HEK293 (cell line): ENCODE measurements at regions not wholly inside any gene's neighbourhood (a gene's known extent, or its start where the extent isn't known, plus 50 kb on each side); places are given as distances from the start of the nearest gene placed in this dataset.

ENCODE experiments used
- CTCF ChIP-seq: fragments of 450-650 bp; formaldehyde crosslinking; IDR thresholded peaks from 2 replicates; pipeline ENCODE4 v1.5.1; 2016; ENCODE audit warnings: missing biosample characterization, missing genetic modification characterization
- KLF1 ChIP-seq: fragments of 450-650 bp; formaldehyde crosslinking; IDR thresholded peaks from 2 replicates; pipeline ENCODE4 v1.5.1; 2016; ENCODE audit warnings: missing biosample characterization, missing genetic modification characterization
- SALL2 ChIP-seq: fragments of 450-650 bp; formaldehyde crosslinking; IDR thresholded peaks from 2 replicates; pipeline ENCODE4 v1.5.0; 2017; ENCODE audit warnings: missing biosample characterization, mild to moderate bottlenecking, missing genetic modification characterization, borderline replicate concordance
- ZNF274 ChIP-seq, 2 experiments: fragments of 200-500 bp in 1 of 2; fragments of 450-650 bp in 1 of 2; sonication (Bioruptor generic) in 1 of 2; formaldehyde crosslinking in 1 of 2; IDR thresholded peaks; 2 replicates each; pipeline versions ENCODE4 v1.5.1 to v1.6.1; 2014 to 2016; ENCODE audit warnings: borderline replicate concordance in 1 of 2, inconsistent platforms in 1 of 2, low read length in 1 of 2, missing biosample characterization in 1 of 2, missing genetic modification characterization in 1 of 2
- ZNF544 ChIP-seq: fragments of 450-650 bp; formaldehyde crosslinking; IDR thresholded peaks from 2 replicates; pipeline ENCODE4 v1.5.0; 2017; ENCODE audit warnings: missing biosample characterization, missing genetic modification characterization
- ZNF785 ChIP-seq: fragments of 450-650 bp; formaldehyde crosslinking; IDR thresholded peaks from 2 replicates; pipeline ENCODE4 v1.5.1; 2016; ENCODE audit warnings: missing biosample characterization, missing genetic modification characterization
- TF ChIP-seq, protein P1 (sequence below): fragments of 450-650 bp; IDR thresholded peaks from 2 replicates; pipeline ENCODE4 v1.5.1; 2018; ENCODE audit warnings: missing biosample characterization, mild to moderate bottlenecking, missing genetic modification characterization

- TF ChIP-seq ZNF785 (tag by site-specific recombination) (no peak), ZNF274 (IDR thresholded peaks at IDR 0.05; ENCODE audit: low read length) (no peak), ZNF274 (tag by site-specific recombination; IDR thresholded peaks at IDR 0.05; ENCODE audit: borderline replicate concordance) (no peak), ZNF544 (tag by site-specific recombination) (no peak), SALL2 (tag by site-specific recombination) (no peak), CTCF (tag by site-specific recombination) (no peak), KLF1 (tag by site-specific recombination) (no peak)
- TF ChIP-seq, protein P1, sequence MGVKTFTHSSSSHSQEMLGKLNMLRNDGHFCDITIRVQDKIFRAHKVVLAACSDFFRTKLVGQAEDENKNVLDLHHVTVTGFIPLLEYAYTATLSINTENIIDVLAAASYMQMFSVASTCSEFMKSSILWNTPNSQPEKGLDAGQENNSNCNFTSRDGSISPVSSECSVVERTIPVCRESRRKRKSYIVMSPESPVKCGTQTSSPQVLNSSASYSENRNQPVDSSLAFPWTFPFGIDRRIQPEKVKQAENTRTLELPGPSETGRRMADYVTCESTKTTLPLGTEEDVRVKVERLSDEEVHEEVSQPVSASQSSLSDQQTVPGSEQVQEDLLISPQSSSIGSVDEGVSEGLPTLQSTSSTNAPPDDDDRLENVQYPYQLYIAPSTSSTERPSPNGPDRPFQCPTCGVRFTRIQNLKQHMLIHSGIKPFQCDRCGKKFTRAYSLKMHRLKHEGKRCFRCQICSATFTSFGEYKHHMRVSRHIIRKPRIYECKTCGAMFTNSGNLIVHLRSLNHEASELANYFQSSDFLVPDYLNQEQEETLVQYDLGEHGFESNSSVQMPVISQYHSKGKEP (tag by site-specific recombination): no peak
Observed at GRCh38 chr5:125196481-125197111, 450.2 kb upstream of the ZNF608 start.
